Hematopoietic multipotent progenitor cell (in vitro differentiated cells): ENCODE measurements at regions not wholly inside any gene's neighbourhood (a gene's known extent, or its start where the extent isn't known, plus 50 kb on each side); places are given as distances from the start of the nearest gene placed in this dataset.
"Not testable (repeated sequence)": the region's sequence is repeated elsewhere in the genome, so short reads cannot be mapped to it uniquely, and the experiment has no call there.

Source experiments
- DNase-seq, 3 donors: peaks; one replicate each; pipeline ENCODE4 v3.0.0-alpha.2; 2011 to 2015; ENCODE audit warnings: low read depth in 2 of 3, low spot score in 2 of 3

DNA sequence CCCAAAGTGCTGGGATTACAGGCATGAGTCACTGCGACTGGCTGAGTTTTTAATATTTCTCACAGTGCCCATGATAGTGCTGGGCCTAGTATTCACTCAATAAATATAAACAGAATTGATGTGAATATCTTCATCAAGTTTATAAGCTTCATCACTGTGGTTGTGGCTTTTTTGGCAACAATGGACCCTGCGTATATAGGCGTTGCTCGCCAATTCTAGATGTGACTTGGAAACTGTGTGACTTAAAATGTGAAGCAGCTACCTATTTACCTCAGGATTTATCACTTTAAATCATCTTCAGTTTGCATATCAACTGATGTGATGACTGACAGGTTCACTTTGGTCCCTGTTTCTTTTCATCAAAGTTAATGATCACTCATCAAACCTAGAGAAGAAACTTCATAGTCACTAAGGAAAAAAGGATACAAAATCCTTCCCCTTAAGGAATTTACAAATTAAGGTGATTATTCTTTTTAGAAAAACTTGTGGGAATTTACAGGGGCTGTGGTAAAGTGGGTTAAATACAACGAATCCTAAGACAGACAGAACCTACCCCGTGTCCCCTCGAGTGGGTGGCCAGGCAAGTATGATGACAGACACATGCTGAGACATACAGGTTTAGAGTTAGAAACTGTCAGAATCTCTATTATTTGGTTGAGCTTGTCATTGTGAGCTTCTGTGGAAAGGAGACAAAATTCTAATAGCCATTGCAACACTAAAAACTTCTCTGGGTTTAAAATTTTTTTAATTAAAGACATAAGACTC, 101.3 kb downstream of the AKAP11 start:
- no peak for DNase-seq

DNA sequence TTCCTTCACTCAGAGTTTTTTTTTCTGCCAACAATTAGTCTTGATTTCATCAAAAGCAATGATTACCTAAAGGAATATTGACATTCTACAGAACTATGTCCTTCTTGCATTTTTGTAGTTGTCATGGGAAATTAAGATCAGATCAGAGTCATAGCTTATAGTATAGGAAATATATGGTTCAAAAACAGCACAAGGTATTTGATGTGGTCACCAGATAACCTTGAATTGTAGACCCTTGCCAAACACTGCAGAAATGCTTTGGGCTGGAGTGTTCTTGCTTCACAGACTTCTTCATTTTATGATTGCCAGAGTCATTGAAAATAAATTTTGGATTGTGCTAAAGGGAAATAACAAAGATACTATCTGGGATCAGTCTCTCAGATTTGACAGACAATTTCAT, 103.7 kb downstream of the AKAP11 start:
- DNase-seq = no peak

DNA sequence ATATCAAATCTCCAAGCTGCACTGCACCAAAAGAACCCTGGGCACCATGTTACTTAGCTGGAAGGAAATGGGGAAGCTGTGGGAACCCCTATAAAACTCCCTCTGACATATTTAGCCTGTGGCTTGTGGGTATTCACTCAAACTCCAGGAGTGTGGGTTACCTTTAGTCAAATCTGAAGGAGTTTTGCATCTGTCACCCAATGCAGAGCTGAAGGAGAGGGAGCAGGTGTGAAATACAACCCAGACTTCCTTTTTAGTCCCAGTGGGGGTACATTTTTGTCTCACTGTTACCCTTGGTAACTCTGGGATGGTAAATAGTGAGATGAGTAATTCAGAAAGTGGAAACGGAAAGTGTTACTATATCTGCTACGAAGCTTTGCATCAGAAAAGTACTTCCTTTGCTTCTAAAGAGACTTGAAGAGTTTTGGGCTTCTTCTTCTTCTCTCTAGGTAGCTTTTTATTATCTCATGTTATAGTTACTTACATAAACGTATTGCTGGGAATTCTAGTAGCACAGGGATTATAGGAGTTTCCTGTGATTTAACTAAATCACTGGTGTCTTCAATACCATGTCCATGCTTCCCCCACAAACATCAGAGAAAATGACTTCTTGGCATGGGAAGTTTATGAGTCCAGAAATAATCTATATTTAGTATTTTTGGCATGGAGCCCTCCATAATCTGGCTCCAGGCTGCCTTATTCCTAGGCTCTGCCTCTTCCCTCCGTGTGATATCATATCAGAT, 105.9 kb downstream of the AKAP11 start:
- peak in 2 of 3 donors; percentile 64 to 87 for DNase-seq

DNA sequence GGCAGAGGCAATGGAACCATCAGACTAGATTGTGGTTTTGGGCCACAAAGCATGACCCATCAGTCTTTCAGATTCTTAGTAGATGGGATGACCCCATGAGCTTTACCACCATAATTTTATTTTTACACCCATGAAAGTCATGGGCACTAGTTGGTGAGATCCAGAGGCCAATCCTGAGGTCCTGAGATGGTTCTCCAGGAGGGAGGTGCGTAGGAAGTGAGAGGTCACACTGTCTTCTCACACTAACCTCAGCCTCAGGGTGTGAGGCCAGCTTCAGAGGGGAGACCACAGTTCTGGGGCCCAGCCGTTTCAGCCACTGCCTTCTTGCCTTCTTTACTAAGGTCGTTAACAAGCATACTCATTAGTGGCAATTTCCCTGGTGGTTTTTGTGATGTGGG, 106.4 kb downstream of the AKAP11 start:
- no peak for DNase-seq

DNA sequence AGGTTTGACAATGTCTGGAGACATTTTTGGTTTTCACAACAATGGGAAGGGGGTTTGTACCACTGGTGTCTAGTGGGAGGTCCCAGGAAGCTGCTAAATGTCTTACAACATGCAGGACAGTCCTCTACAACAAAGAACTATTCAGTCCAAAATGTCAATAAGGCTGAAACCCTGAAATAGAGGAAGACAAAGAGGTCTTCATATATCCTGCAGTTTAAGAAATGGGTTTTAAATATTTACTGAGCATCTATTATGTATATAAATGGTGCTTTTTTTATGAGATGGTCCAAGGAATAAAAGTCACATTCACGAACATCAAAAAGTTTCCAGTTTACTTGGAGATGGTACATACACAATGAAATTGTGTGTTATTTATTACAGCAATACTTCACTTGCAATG, 107.3 kb downstream of the AKAP11 start:
- no peak for DNase-seq

DNA sequence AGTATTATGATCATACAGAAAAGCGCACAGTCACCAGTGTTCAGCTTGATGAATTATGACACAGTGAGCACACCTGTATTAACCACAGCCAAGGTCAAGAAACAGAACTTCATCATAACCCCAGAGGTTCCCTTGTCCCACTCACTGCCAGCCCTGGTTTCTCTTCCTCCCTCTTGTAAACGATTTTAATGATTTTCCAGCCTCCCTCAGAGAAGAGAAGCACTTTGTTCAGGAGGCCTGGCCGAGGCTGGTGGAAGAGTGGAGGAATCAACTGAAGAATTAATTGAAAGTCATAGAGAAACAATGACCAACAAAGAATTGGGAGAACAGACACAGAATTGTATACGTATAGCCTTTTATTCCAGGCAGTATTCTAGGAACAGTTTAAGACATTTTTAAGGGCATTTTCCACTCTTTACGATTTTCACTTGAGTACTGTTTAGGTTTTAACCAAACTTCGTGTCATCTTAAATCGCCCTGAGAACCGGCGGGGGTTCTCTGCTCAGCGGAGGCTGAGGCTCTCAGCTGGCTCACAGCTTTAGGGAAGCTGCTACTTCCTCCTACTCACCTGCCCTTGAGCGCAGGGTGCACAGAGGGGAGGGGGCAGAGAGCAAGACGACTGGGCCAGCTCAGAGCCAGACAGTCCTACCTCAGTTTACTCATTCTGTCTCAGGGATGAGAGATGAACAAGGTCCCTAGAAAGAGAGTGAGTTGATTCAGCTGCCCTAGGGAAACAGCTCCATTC, 108.6 kb downstream of the AKAP11 start:
- peak in 1 of 3 donors; percentile 30 for DNase-seq

DNA sequence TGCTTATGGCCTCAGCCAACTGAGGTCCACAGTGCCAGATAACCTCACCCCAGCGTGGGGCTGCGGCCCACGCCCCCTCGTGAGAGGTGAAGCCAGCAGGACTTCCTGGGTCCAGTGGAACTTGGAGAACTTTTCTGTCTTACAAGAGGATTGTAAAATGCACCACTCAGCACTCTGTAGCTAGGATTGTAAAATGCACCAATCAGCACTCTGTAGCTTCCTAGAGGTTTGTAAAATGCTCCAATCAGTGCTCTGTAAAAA, 109.1 kb downstream of the AKAP11 start:
- no peak for DNase-seq

DNA sequence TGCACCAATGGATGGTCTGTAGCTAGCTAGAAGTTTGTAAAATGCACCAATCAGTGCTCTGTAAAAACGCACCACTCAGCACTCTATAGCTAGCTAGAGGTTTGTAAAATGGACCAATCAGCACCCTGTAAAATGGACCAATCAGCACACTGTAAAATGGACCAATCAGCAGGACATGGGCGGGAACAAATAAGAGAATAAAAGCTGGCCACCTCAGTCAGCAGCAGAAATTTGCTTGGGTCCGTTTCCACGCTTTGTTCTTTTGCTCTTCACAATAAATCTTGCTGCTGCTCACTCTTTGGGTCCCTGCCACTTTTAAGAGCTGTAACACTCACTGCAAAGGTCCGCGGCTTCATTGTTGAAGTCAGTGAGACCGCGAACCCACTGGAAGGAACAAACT, 109.5 kb downstream of the AKAP11 start:
- DNase-seq = not testable (repeated sequence)

DNA sequence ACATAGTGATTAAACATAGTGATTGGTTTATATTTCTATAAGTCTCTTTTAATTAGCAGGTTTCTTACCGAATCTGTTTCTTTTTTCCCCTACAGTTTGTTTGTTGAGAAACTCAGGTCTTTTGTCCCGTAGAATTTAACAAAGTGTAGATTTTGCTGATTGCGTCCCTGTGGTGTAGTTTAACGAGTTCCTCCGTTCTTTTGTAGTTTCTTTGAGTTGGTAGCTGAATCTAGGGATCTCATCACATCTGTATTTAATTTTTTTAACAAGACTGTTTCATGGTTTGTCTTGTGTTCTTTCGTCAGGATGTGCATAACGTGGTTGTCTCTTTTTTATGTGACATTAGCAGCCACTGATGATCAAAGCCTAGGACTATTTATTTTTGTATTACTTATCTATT, 111.1 kb downstream of the AKAP11 start:
- no peak for DNase-seq

DNA sequence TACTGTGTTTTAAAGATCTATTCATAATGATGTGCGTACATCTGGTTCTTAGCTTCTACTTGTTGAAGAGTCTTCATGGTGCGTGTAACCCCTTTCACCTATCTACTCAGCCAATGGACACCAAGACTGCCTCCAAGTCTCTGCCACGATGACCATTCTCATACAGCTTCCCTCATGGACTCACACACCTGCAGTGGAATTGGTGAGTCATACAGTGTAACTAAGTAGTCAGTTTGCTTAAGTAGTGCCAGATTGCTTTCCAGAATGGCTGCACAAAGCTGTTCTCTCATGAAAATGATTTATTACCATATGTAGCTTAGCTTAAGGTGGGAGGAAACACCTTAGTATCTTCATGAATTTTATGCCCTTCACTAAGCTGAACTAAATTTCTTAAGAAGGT, 112.3 kb downstream of the AKAP11 start:
- peak in 1 of 3 donors; percentile 13 for DNase-seq

DNA sequence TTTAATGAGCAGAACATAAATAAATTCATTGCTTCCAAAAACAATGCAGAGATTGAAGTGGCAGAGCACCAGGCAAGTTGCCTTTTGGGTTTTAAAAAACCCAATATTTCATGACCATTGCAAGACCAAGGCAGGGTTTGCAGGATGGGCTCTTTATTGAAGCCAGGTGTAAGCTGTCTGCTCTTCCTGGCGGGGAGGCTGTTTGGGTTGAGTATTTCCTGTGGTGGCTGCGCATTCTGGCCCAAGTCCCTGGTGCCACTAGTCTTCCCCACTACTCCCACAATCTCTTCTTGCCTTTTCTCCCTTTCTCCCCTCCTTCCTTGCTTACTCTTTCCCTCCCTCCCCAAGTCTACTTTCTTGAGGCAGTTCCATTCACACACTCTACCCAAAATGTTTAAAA, 116.4 kb downstream of the AKAP11 start:
- DNase-seq = no peak

DNA sequence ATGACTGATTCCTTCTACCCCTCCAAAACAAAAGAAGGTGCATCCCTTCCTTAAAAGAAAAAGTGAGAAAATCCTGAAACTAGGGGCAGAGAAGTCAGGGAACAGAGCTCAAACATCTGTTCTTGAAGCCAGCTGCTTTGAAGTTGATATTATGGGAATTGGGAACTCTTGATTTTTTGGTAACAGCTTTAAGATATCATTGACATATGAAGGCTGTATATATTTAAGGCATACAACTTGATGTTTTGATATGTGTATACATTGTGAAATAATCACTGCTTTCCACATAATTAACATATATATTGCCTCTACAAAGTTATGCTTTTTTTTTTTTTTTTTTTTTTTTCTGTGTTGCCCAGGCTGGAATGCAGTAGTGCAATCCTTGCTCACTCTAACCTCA, 117.1 kb downstream of the AKAP11 start:
- DNase-seq = no peak

DNA sequence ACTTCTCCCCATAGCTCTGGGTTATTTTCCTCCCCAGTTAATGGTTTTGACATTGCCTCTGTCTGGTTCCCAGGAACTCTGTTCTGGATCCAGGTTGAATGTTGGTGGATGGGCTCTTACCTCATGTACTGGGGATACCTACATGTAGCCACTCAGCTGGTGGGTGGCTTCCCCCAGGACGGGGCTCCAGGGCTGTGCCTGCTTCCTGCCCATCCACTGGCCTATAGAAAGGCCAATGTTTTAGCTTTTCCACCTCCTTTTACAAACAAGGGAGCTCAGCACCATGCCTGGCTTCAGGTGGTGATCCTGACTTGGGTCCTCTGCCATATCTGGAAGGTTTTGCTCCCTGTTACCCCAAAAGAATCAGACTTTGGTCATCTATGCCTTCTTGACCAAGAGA, 120.2 kb downstream of the AKAP11 start:
- DNase-seq = no peak

DNA sequence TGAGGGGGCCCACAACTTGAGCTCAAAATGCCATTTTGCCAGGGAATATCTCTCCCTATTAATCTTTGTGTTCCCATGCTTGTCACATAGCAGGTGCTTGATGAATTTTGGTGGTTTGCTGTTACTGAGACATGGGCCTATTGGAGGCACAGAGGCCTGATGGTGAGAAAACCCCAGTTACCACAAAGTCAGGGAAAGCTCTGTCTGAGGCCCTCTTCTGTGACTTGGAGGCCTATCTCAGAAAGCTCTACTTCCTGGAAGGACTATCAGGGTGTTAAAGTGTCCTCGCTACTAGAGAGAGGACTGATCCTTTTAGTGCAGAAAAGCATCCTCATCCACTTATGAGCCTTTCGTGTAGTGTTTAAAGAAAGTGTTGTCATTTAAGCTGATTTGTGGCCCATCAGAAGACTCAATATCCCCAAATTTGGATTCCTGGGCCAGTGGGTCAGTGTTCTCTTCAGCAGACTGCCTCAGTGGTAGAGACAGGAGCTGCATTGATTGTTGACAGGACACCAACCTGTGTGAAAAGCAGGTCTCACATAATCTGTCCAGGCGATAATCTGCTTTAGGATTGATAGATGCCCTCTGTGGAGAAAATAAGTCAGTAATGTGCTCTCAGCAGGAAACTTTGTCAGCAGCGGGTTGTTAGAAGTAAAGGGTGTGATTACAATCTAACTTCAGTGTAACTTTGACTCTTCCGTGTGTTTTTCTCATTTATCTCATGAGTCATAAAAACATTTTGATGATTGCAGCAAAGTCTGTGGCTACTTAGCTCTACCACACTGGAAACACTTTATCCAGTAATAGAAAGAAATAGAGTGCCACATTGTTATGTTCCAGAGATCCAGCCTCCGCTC, 121.0 kb downstream of the AKAP11 start:
- no peak for DNase-seq

DNA sequence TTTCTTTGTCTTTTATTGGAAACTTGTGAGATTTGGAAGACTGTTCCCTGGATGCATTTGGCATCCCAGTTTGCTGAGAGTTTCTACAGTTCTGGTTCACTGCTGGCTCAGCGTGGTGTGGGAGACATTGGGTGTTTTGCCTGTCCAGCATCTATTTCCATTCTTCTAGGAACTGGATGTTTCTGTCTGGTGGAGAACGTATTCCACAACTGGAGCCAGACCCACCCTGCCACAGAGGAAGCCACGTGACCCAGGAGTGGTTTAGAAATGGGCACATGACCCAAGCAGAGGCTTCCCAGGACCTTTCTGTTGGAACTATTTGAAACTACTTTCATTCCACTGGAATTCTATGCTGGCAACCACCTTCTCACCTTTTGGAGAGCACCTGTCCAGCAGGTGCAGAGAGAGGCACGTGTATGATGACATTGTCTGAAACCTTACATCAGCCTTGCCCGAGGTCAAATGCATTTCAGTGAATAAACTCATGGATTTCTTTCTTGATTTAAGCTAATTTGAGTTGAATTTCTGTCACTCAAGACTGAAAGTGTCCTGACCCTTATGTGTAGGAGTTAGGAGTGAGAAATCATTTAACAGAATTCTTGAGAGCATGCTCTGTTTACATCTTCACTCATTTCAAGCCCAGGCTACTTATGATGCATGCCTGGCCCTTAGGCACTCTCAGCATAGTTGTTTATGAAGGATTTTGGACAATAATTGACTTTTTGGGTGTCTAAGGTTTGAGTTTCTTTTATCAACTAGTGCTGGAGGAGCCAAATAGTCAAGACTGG, 121.8 kb downstream of the AKAP11 start:
- DNase-seq = no peak

DNA sequence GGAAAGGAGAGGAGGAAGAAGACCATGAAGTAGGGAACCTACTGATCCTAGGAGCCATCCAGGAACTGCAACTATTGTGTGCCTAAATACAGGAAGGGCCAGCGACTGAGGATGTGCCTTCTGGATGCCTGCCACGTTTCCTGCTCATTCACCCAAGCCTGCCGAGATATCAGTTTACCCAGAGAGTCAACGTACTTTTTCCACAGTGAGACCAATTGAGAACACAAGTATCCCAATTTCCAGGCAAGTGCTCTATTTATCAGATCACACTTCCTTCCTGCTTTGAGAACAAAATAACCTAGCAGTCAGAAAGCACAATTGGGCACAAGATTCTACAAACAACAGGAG, 122.4 kb downstream of the AKAP11 start:
- DNase-seq = no peak

DNA sequence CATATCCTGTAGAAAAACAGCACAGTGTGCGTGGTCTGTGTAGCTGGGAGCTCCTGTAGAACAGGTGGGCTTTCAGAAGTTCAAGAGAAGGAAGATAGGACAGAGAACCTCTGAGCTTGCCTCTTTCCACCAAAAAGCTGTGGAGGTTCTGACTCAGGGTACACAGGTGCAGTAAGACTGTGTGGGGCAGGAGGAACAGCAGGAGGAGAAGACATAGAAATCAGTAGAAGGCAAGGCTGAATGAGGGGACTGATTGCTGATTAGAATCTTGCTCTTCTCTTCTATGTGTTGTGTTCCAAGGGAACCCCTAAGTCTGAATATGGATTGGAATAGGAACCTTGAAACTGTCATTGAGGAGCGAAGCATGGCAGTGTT, 122.7 kb downstream of the AKAP11 start:
- DNase-seq = no peak

DNA sequence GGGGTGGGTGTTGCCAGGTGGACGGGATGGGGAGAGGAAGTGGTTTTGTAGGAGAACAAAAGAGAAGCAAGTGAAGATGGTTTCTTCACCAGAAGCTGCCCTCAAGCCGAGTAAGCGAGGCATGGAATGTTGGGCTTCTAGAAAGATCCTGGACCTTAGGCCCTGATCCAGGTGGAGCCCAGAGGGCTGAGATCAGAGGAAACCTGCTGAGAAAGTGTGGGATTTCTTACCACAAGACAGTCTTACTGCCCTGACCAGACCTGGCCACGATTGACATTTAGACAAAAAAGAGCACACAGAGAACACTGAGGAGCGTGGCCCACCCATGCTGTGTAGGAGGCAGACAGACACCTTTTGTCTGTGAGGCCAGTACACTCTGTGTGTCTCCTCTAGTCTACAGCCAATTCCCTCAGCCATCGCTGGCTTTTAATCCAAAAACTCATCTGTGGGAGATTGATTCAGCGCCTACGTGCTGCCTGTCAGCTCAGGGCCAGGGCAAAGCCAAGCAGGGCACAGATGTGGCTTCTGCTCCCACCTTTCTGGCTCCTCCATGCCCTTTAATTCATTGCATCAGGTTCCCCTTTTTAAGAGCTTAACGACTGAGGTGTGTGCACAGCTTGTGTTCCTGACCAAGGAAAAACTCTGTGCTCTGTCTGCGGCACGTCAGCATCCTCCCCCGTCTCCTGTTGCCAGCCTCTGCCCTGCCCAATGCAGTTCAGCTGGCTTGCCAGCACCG, 123.3 kb downstream of the AKAP11 start:
- no peak for DNase-seq

DNA sequence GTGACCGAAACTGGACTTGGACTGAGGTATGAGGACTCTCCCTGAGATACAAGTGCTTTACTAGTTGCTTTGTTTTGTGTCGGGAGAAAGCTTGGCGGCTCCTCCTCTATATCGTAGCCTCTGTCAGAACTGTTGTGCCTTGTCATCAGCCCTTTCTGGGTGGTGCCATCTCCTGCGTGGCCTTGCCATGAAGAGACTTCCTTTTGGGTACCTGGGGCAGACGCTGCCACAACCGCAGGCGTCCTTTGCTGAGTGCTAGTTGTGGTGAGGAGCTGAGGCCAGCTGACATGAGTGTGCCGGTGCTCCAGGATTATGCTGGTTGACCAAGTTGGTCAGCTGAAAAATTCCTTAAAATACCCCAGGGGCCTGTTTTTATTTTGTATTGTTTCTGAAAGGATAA, 124.5 kb downstream of the AKAP11 start:
- DNase-seq = no peak
